Esophagus muscularis mucosa (tissue), 4 donors: ENCODE measurements at regions not wholly inside any gene's neighbourhood (a gene's known extent, or its start where the extent isn't known, plus 50 kb on each side); places are given as distances from the start of the nearest gene placed in this dataset.

Experiments used
- DNase-seq: peaks from one replicate; pipeline ENCODE4 v3.0.0-alpha.2; 2017; ENCODE audit errors: extremely low spot score
- H3K27ac ChIP-seq, 4 donors: fragments of 200-600 bp; sonication (generic); replicated peaks in 1 of 4; 1 replicate in 3 of 4; 2 replicates in 1 of 4; pipeline ENCODE4 v1.5.1; 2016 to 2019; ENCODE audit warnings: mild to moderate bottlenecking in 1 of 4
- H3K27me3 ChIP-seq, 4 donors: fragments of 200-600 bp; sonication (generic); one replicate each; pipeline versions ENCODE4 v1.5.1 to v1.6.0; 2016 to 2019
- H3K36me3 ChIP-seq, 4 donors: fragments of 200-600 bp; sonication (generic); one replicate each; pipeline ENCODE4 v1.5.1; 2016 to 2019
- H3K4me1 ChIP-seq, 4 donors: fragments of 200-600 bp; sonication (generic); one replicate each; pipeline ENCODE4 v1.5.1; 2016 to 2019
- H3K4me3 ChIP-seq, 4 donors: fragments of 200-600 bp; sonication (generic); 1 replicate in 2 of 4; 2 replicates in 2 of 4; pipeline ENCODE4 v1.5.1; 2016 to 2019; ENCODE audit warnings: mild to moderate bottlenecking in 4 of 4, moderate library complexity in 1 of 4
- H3K9me3 ChIP-seq, 4 donors: fragments of 200-600 bp; sonication (generic); 1 replicate in 3 of 4; 2 replicates in 1 of 4; pipeline ENCODE4 v1.5.1; 2016 to 2019
- EP300 ChIP-seq: sonication (generic); formaldehyde crosslinking; IDR thresholded peaks from one replicate; pipeline ENCODE4 v1.6.1; 2017; ENCODE audit warnings: antibody characterized with exemption
- POLR2A ChIP-seq: fragments of 450-650 bp; IDR thresholded peaks from one replicate; pipeline ENCODE4 v1.6.1; 2017; ENCODE audit warnings: antibody characterized with exemption, moderate library complexity, mild to moderate bottlenecking, low read depth
- POLR2AphosphoS5 ChIP-seq, 2 donors: sonication (generic); formaldehyde crosslinking; IDR thresholded peaks; one replicate each; pipeline ENCODE4 v1.6.1; 2017; ENCODE audit warnings: antibody characterized with exemption in 2 of 2
- WGBS: methylation state at CpG from one replicate; pipeline ENCODE4 v1.1.5; 2018; 5-methylcytosine and 5-hydroxymethylcytosine counted together
- intact Hi-C: fragments of 100-400 bp; cut with DNase I; formaldehyde crosslinking; loops from one replicate; pipeline ENCODE4 v1.15.1; 2023
- TF ChIP-seq, protein P1 (sequence below), 3 experiments: fragments of 200-600 bp in 2 of 3; fragments of 450-650 bp in 1 of 3; sonication (generic) in 2 of 3; IDR thresholded peaks; one replicate each; pipeline ENCODE4 v1.5.1; 2017 to 2019; ENCODE audit warnings: antibody characterized with exemption in 3 of 3, mild to moderate bottlenecking in 2 of 3, moderate library complexity in 1 of 3

- no peak overlapping the region for H3K27ac ChIP-seq
Observed at GRCh38 chr1:201694608-201695335, 134.2 kb upstream of the IPO9 start.

GRCh38 chr1:201695607-201696006 lies 133.3 kb upstream of the IPO9 start:
- no peak for DNase-seq

More at GRCh38 chr1:201694608-201695335, 134.2 kb upstream of the IPO9 start:
- Histone ChIP-seq H3K27me3 (no peaks in the 10 kb centered on the region), H3K36me3 (no peaks in the 10 kb centered on the region), H3K4me3 (no peak overlapping the region), H3K9me3 (no peaks in the 10 kb centered on the region), H3K4me1 (peaks cover 48 to 59% (median 50%) of the 10 kb centered on the region in 4 donors)
- WGBS, result 94% methylated on average over 11 of the region's 12 CpGs
- TF ChIP-seq POLR2A (no peak), POLR2AphosphoS5 (IDR thresholded peaks at IDR 0.05) (no peak), EP300 (no peak)
- TF ChIP-seq, protein P1, sequence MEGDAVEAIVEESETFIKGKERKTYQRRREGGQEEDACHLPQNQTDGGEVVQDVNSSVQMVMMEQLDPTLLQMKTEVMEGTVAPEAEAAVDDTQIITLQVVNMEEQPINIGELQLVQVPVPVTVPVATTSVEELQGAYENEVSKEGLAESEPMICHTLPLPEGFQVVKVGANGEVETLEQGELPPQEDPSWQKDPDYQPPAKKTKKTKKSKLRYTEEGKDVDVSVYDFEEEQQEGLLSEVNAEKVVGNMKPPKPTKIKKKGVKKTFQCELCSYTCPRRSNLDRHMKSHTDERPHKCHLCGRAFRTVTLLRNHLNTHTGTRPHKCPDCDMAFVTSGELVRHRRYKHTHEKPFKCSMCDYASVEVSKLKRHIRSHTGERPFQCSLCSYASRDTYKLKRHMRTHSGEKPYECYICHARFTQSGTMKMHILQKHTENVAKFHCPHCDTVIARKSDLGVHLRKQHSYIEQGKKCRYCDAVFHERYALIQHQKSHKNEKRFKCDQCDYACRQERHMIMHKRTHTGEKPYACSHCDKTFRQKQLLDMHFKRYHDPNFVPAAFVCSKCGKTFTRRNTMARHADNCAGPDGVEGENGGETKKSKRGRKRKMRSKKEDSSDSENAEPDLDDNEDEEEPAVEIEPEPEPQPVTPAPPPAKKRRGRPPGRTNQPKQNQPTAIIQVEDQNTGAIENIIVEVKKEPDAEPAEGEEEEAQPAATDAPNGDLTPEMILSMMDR (IDR thresholded peaks at IDR 0.05), result no peak
- intact Hi-C loops, result loop anchor here (5.0 kb wide), 1 partner anchor 47 kb away; no protein-coding TSS in a partner anchor
- no peak for DNase-seq

DNA sequence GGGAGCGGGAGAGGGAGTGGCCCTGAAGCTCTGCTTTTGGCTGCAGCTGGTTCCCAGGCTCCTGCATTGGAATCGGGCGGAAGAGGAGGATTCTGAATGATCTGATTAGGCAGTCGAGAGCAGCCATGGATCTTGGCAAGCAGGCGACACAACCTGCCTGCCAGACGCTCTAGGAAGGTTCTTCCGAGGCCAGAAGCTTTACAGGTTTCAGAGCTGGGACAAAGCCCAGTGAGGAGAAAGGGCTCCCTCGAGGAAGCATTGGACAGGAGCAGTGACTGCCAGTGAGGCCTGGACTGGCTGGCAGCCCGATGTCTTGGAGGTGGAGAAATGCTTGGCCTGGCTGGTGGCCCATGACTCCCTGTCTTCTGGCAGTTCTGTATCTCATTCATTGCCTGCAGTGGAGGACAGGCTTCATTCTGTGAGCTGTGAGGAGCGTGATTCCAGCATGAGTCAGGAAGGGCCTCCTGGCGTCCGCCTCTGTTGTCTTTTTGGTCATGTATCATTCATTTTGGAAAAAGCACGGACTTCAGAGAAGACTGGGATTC lies 132.7 kb upstream of the IPO9 start:
- TF ChIP-seq EP300 (no peak), POLR2AphosphoS5 (IDR thresholded peaks at IDR 0.05) (peak; percentile 58 to 79), POLR2A (no peak)
- TF ChIP-seq, protein P1 (IDR thresholded peaks at IDR 0.05), result no peak
- intact Hi-C loops, result loop anchor here (5.0 kb wide), 1 partner anchor 49 kb away; no protein-coding TSS in a partner anchor
- Histone ChIP-seq H3K36me3 (no peaks in the 10 kb centered on the region), H3K4me3 (no peak overlapping the region), H3K9me3 (no peaks in the 10 kb centered on the region), H3K27ac (peak overlapping the region; percentile 24 to 66 (median 58)), H3K4me1 (peaks cover 48 to 59% (median 50%) of the 10 kb centered on the region in 4 donors), H3K27me3 (no peaks in the 10 kb centered on the region)
- peak; percentile 96 for DNase-seq
- WGBS, result 22% methylated on average over 12 of the region's 13 CpGs

More at GRCh38 chr1:201695607-201696006, 133.3 kb upstream of the IPO9 start:
- no peaks in the 10 kb centered on the region for H3K36me3 ChIP-seq
- no peaks in the 10 kb centered on the region for H3K9me3 ChIP-seq
- peaks cover 48 to 59% (median 50%) of the 10 kb centered on the region in 4 donors for H3K4me1 ChIP-seq
- H3K4me3 ChIP-seq, result no peak overlapping the region
- TF ChIP-seq, protein P1 (IDR thresholded peaks at IDR 0.05), result no peak
- intact Hi-C loops, result loop anchor here (5.0 kb wide), 1 partner anchor 48 kb away; no protein-coding TSS in a partner anchor
- WGBS, result 81% methylated on average over 4 of the region's 6 CpGs
- peak overlapping the region; percentile 24 to 66 (median 58) for H3K27ac ChIP-seq
- H3K27me3 ChIP-seq, result no peaks in the 10 kb centered on the region

DNA sequence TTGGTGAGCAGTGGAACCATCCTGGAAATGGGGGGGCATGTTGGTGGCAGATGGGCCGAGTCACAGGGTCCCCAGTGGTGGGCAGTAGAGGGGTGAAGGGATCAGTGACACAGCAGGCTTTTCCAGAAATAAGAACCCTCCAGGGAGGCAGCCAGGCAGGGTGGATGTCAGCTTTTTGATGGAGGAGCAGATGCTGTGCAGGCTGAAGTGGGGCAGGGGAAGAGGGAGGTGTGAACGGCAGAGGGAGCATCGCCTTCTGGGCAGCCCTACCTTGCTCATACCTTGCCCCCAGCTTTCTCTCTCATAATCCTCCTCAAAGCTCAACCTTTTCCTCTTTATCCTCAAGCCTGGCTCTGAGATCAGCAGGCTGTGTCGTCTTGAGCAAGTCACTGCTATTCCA lies 131.8 kb upstream of the IPO9 start:
- Histone ChIP-seq H3K9me3 (no peaks in the 10 kb centered on the region), H3K27ac (peak overlapping the region in 1 of 4 donors; percentile 58), H3K36me3 (no peaks in the 10 kb centered on the region), H3K27me3 (no peaks in the 10 kb centered on the region), H3K4me3 (no peak overlapping the region), H3K4me1 (peaks cover 43 to 54% (median 49%) of the 10 kb centered on the region in 4 donors)
- DNase-seq, result no peak
- WGBS, result 98% methylated on average over 4 of the region's 4 CpGs
- intact Hi-C loops, result loop anchor here (5.0 kb wide), 1 partner anchor 50 kb away; no protein-coding TSS in a partner anchor
- TF ChIP-seq EP300, result no peak
- TF ChIP-seq POLR2AphosphoS5 (IDR thresholded peaks at IDR 0.05), result no peak
- TF ChIP-seq, protein P1 (IDR thresholded peaks at IDR 0.05), result no peak
- no peak for TF ChIP-seq POLR2A
